Activated CD4-positive, alpha-beta memory T cell treated with anti-CD3 and anti-CD28 coated beads for 36 hours (primary cell): ENCODE measurements at regions not wholly inside any gene's neighbourhood (a gene's known extent, or its start where the extent isn't known, plus 50 kb on each side); places are given as distances from the start of the nearest gene placed in this dataset.

Experiments
- CTCF ChIA-PET: fragments of 350-600 bp; sonication (Branson Sonifier 250); formaldehyde crosslinking; loops from one replicate; lab custom pipeline; 2021; ENCODE audit warnings: antibody characterized with exemption, inconsistent platforms; lab: Charles Lee
- POLR2A ChIA-PET: fragments of 350-600 bp; sonication (Branson Sonifier 250); formaldehyde crosslinking; loops from one replicate; lab custom pipeline; 2021; ENCODE audit warnings: antibody characterized with exemption; lab: Charles Lee
- DNase-seq: peaks from one replicate; pipeline ENCODE4 v3.0.0-alpha.2; 2020
- H3K27ac Mint-ChIP-seq: one replicate; pipeline ENCODE4 v1.8.0; 2021; ENCODE audit warnings: mixed read lengths
- H3K27me3 Mint-ChIP-seq: one replicate; pipeline ENCODE4 v1.8.0; 2021; ENCODE audit warnings: mixed read lengths
- H3K36me3 Mint-ChIP-seq: one replicate; pipeline ENCODE4 v1.8.0; 2021; ENCODE audit warnings: mixed read lengths
- H3K4me1 Mint-ChIP-seq: one replicate; pipeline ENCODE4 v1.8.0; 2021; ENCODE audit warnings: low read depth, mixed read lengths
- H3K4me3 Mint-ChIP-seq: one replicate; pipeline ENCODE4 v1.8.0; 2021; ENCODE audit warnings: mild to moderate bottlenecking, mixed read lengths
- H3K9me3 Mint-ChIP-seq: one replicate; pipeline ENCODE4 v1.8.0; 2021; ENCODE audit warnings: mixed read lengths
- intact Hi-C: fragments of 100-400 bp; cut with micrococcal nuclease; formaldehyde crosslinking; loops from one replicate; pipeline ENCODE4 v1.15.1; 2023

DNA sequence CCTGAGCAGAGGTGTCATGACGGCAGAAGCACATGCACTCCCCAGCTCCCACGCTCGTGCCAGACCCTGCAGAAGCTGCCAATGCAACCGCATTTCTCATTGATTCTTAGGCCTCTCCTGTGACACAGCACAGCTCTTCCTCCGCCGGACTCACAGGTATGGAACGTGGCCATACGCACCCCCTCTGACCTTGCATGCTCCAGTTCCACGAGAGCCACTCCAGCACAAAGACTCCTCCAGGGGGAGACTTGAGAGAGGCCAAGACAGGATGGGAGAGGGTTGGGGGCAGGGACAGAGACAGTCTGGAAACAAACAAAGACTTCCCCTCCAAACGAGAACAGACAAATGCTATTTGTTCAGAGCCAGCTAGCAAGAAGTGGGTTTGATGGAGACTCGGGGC is 124.3 kb upstream of the PPP2R2D start:
- intact Hi-C loops: no loop called here
- ChIA-PET CTCF (no interaction called here), POLR2A (no interaction called here)
- Mint-ChIP-seq H3K4me3 (no peak overlapping the region), H3K4me1 (no peaks in the 10 kb centered on the region), H3K27me3 (peaks cover 4% of the 10 kb centered on the region), H3K36me3 (no peaks in the 10 kb centered on the region), H3K9me3 (peaks cover 28% of the 10 kb centered on the region), H3K27ac (no peak overlapping the region)
- DNase-seq: no peak

DNA sequence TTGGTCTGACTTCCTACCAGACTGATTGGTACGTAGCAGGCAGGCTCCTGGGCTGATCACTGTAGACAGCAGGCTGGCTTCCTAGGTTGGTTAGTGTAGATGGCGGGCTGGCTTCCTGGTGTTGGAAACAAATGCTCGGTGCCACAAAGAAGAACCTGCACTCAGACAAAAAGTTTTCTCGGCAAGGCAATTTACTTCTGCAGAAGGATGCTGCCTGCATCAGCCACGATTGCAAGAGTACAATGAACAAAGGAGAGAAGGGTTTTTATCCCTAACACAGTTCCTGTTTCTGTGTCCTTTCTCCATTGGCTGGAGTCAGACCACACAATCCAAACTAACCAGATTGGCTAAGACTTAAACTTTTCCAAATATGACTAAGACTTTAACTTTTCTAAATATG is 123.6 kb upstream of the PPP2R2D start:
- Mint-ChIP-seq H3K4me1 (no peaks in the 10 kb centered on the region), H3K27ac (no peak overlapping the region), H3K27me3 (peaks cover 5% of the 10 kb centered on the region), H3K4me3 (no peak overlapping the region), H3K9me3 (peaks cover 28% of the 10 kb centered on the region), H3K36me3 (no peaks in the 10 kb centered on the region)
- CTCF ChIA-PET: no interaction called here
- intact Hi-C loops: no loop called here
- no peak for DNase-seq
- POLR2A ChIA-PET: no interaction called here

DNA sequence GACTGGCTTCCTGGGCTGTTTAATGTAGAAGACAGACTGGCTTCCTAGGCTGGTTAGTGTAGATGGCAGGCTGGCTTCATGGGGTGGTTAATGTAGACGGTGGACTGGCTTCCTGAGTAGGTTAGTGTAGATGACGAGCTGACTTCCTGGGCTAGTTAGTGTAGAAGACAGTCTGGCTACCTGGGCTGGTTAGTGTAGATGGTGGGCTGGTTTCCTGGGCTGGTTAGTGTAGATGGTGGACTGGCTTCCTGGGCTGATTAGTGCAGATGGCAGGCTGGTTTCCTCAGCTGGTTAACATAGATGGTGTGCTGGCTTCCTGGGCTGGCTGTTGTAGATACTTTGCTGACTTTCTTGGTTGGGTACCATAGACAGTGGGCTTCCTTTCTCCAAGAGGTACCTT is 122.9 kb upstream of the PPP2R2D start:
- intact Hi-C loops: no loop called here
- ChIA-PET POLR2A (no interaction called here), CTCF (no interaction called here)
- no peak for DNase-seq
- no peaks in the 10 kb centered on the region for H3K4me1 Mint-ChIP-seq
- peaks cover 33% of the 10 kb centered on the region for H3K9me3 Mint-ChIP-seq
- H3K27me3 Mint-ChIP-seq: peaks cover 7% of the 10 kb centered on the region
- no peak overlapping the region for H3K27ac Mint-ChIP-seq
- no peak overlapping the region for H3K4me3 Mint-ChIP-seq
- no peaks in the 10 kb centered on the region for H3K36me3 Mint-ChIP-seq

DNA sequence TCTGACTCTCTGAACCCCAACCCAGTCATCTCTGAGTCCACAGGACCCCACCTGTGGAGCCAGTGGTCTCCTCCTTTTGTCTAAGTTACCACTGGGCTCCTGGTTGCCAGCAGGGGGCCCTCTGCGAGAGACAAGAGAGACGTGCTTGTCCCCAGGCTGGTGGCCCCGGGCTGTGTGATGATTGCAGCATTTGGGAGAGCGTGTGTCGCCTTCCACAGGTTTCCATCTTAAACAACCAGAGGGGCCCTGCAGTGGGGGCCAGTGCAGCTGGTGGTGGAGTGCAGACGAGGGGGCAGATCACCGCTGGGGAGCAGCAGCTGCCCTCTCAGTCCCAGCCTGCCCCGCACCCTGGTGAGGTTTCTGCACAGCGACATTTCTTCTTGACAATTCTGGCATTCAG is 122.4 kb upstream of the PPP2R2D start:
- Mint-ChIP-seq H3K9me3 (peaks cover 37% of the 10 kb centered on the region), H3K36me3 (no peaks in the 10 kb centered on the region), H3K4me1 (no peaks in the 10 kb centered on the region), H3K4me3 (no peak overlapping the region), H3K27me3 (peaks cover 7% of the 10 kb centered on the region), H3K27ac (no peak overlapping the region)
- ChIA-PET POLR2A (no interaction called here), CTCF (no interaction called here)
- intact Hi-C loops: no loop called here
- no peak for DNase-seq

DNA sequence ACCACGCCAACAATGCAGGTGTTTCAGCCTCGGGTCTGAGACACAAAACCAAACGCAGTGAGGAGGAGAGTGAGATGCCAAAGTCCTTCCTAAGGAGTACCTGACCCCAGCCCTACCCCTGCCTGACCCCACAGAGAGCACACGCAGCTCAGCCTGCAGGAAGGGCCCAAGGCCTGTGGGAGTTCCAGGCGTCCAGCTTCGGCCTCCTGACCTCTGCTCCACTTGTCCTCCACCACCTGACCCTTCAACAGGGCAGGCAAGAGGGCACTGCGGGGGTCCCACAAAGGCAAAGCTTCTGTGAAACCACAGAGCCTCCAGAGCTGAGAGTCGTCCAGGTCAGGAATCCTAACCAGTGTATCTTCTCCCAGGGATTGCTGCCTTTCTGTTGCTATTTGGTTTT is 122.0 kb upstream of the PPP2R2D start:
- Mint-ChIP-seq H3K4me1 (no peaks in the 10 kb centered on the region), H3K4me3 (no peak overlapping the region), H3K9me3 (peaks cover 39% of the 10 kb centered on the region), H3K27me3 (peaks cover 7% of the 10 kb centered on the region), H3K27ac (no peak overlapping the region), H3K36me3 (no peaks in the 10 kb centered on the region)
- intact Hi-C loops: no loop called here
- POLR2A ChIA-PET: no interaction called here
- CTCF ChIA-PET: no interaction called here
- DNase-seq: no peak

DNA sequence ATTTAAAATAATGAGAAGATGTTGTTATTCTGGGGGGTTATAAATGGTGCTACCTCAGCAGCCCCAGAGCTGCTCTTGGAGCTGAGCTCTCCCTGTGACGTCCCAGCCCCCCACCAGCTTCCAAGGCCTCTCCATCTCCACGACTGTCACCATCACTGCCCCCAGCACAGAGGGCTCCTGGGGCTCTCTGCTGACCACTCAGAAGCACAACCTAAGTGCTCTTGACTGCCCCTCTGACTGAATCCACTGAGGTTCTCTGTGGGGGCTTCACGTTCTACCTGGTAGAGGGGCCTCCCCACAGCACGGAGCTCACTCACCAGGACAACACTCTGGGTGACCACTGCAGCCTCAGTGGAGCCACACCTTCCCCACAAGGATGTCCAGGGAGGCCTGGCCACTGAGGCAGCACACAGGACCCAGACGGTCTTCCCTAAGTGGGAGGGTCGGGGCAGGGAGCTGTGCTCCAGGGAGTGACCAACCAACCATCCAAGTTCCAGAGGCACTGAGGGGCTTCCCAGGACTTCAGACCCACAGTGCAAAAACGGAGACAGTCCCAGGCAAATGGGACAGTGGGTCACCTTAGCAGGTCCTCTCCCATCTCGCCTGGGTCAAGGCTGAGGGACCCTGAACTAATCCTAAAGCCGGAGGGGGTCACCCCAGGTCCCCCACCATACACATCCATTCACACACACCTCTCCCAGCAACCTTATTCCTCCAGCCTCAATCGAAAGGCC is 121.0 kb upstream of the PPP2R2D start:
- Mint-ChIP-seq H3K36me3 (no peaks in the 10 kb centered on the region), H3K9me3 (peaks cover 39% of the 10 kb centered on the region)
- CTCF ChIA-PET: no interaction called here

DNA sequence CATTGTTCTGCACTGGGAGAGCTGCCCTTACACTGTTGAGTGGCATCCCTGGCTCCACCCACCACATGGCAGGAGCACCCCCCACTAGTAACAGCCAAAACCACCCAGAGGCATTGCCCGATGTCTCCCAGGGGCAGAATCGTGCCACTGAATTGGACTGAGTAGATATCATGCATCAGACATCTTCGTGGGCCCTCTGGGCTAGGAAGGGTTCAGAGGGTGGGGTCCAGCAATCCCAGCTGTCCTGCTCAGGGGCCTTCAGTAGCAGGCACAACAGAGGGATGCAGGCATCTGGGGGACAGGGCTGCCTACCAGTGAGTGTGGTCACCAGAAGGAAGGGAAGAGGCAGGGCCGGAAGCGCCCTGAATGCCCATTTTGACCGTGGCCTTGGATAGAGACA is 119.7 kb upstream of the PPP2R2D start:
- no peak for DNase-seq
- Mint-ChIP-seq H3K27ac (no peak overlapping the region), H3K9me3 (peaks cover 38% of the 10 kb centered on the region), H3K4me3 (no peak overlapping the region), H3K36me3 (no peaks in the 10 kb centered on the region), H3K27me3 (peaks cover 7% of the 10 kb centered on the region), H3K4me1 (no peaks in the 10 kb centered on the region)
- CTCF ChIA-PET: no interaction called here
- intact Hi-C loops: no loop called here
- POLR2A ChIA-PET: no interaction called here

More for the DNA sequence above, 121.0 kb upstream of the PPP2R2D start:
- POLR2A ChIA-PET: no interaction called here
- Mint-ChIP-seq H3K27me3 (peaks cover 7% of the 10 kb centered on the region), H3K27ac (no peak overlapping the region), H3K4me1 (no peaks in the 10 kb centered on the region), H3K4me3 (no peak overlapping the region)
- intact Hi-C loops: no loop called here
- DNase-seq: no peak

DNA sequence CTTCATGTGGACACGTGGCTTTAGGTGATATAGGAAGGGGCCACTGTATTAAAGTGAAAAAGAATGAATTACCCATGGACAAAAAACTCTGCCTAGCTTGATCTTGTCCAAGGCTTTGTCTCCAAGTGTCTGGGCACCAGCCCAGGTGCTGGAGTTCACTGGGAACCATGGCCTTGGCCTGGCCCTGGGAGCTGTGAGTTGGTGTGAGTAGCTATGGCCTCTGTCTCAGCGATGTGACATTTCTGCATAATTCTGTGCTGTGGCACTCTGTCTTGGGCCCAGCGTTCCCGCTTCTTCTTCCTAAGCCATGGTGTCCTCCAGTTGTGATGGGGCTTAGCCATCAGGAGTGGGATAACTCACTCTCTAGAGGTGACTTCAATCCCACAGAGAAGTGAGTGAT is 119.0 kb upstream of the PPP2R2D start:
- peaks cover 31% of the 10 kb centered on the region for H3K9me3 Mint-ChIP-seq
- DNase-seq: no peak
- peaks cover 7% of the 10 kb centered on the region for H3K27me3 Mint-ChIP-seq
- CTCF ChIA-PET: no interaction called here
- POLR2A ChIA-PET: no interaction called here
- H3K36me3 Mint-ChIP-seq: no peaks in the 10 kb centered on the region
- H3K4me3 Mint-ChIP-seq: no peak overlapping the region
- H3K4me1 Mint-ChIP-seq: no peaks in the 10 kb centered on the region
- H3K27ac Mint-ChIP-seq: no peak overlapping the region
- intact Hi-C loops: no loop called here

DNA sequence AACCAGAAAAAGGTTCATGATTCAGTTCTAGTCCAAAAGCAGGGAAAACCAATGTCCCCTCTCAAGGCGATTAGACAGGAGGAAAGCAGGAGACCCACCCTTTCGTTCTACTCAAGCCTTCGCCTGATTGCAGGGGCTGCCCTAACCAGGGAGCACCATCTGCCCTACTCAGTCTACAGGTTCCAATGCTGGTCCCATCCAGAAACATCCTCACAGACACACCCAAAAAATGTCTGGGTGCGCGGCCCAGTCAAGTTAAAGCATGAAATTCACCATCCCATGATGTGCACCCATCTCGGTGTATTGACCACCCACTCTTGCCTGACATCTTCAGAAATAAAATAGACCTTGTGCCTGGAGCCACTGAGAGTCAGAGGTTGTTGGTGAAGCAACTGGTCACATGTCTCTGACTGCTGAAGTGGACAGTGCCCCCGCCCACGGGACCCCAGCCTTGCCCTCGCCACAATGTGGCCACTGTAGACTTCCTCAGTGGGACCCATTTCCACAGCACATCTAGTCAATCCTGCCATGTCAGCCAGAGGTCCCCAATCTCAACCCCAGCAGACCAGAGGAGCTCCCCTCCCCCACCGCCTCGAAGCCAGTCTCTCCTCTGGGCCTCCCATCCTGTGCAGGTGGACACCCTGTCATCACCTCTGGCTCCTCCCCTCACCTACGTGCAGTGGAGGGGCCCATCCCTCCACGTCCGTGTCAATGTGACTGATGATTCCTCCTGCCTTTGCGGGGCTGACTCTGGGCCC is 116.3 kb upstream of the PPP2R2D start:
- ChIA-PET CTCF (no interaction called here), POLR2A (no interaction called here)
- Mint-ChIP-seq H3K27me3 (peaks cover 12% of the 10 kb centered on the region), H3K9me3 (peaks cover 11% of the 10 kb centered on the region), H3K27ac (no peak overlapping the region), H3K4me3 (no peak overlapping the region), H3K4me1 (no peaks in the 10 kb centered on the region), H3K36me3 (no peaks in the 10 kb centered on the region)
- no peak for DNase-seq
- intact Hi-C loops: loop anchor here (5.0 kb wide), 2 partner anchors 222 to 332 kb away; no protein-coding TSS in a partner anchor

DNA sequence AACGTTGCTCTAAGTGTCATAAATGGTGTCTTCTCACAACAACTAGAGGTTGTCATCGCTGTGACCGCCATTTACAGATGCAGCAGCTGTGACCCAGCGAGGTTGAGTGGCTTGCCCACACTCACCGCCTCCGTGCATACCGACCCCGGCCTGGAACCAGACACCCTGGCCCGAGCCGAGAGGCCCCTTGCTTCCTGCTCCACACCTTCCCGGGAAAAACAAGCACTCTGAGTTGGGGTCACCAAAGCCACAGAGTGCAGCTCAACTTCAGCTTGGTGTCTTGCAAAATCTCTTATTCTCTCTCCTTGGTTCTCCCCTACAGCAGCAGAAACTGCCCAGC is 115.7 kb upstream of the PPP2R2D start:
- H3K4me1 Mint-ChIP-seq: no peaks in the 10 kb centered on the region
- ChIA-PET POLR2A (no interaction called here), CTCF (no interaction called here)
- H3K27me3 Mint-ChIP-seq: peaks cover 12% of the 10 kb centered on the region
- no peaks in the 10 kb centered on the region for H3K36me3 Mint-ChIP-seq
- H3K4me3 Mint-ChIP-seq: no peak overlapping the region
- DNase-seq: no peak
- H3K27ac Mint-ChIP-seq: no peak overlapping the region
- peaks cover 11% of the 10 kb centered on the region for H3K9me3 Mint-ChIP-seq
- intact Hi-C loops: loop anchor here (5.0 kb wide), 2 partner anchors 223 to 333 kb away; no protein-coding TSS in a partner anchor

DNA sequence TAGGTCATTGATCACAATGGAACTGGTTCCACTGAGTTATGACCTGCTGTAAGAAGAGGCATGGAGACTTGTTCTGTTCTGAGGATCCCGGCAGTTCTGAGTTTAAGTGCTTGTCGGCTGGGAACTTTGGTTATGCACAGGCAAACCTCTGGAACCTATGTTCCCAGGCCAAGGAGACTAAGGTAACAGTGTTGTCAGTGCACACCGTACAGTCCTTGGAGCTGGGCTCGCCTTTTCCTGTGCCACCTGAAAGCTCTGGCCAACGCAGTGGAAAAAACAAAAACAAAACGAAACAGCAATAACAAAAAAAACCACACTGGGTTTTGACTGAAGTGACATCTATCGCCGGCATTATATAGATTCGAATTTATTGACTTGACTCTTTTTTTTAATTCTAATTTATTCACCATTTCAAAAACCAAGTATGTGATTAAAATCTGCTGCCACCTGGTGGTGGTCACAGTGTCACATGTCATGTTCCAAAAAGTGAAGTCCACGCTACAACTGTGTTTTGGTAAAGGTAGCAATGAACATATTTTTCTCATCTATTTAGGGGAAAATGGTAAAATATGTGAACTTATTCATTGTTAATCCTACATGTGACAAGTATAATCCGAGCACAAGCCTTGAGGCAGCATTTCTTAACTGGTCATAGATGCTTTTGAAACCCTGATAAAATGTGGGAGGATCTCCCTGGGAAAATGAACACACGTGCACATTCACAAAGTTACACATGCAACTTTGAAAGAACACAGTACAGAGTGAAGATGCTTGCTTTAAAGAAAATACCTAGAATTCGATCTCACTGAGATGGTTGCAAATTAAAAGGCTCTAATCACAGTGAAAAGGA is 113.8 kb upstream of the PPP2R2D start:
- Mint-ChIP-seq H3K9me3 (peaks cover 11% of the 10 kb centered on the region), H3K36me3 (no peaks in the 10 kb centered on the region), H3K4me3 (no peak overlapping the region), H3K4me1 (no peaks in the 10 kb centered on the region), H3K27me3 (peaks cover 14% of the 10 kb centered on the region), H3K27ac (no peak overlapping the region)
- CTCF ChIA-PET: interaction anchor here (0.7 kb wide), 1 partner anchor 666 kb away, joined by 3 read pairs; no protein-coding TSS in a partner anchor
- DNase-seq: peak; percentile 36
- POLR2A ChIA-PET: no interaction called here
- intact Hi-C loops: loop anchor here (5.0 kb wide), 2 partner anchors 225 to 335 kb away; no protein-coding TSS in a partner anchor

DNA sequence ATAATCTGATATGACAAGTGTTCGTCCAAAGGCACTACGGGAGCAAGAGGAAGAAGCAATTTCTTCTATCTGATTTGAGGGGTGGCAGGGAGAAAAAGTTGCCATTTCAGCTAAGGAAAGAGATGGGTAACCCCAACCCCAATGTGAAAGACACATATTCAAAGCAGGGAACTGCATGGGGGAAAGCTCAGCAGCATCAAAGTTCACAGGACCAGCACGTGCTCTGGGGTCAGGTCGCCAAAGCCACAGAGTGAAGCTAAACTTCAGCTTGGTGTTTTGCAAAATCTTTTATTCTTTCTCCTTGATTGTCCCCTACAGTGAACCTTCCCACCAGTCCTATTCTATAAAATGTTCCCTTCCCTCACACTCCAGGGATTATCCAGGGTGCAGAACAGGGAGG is 112.8 kb upstream of the PPP2R2D start:
- Mint-ChIP-seq H3K36me3 (no peaks in the 10 kb centered on the region), H3K9me3 (peaks cover 6% of the 10 kb centered on the region), H3K4me3 (no peak overlapping the region), H3K4me1 (no peaks in the 10 kb centered on the region), H3K27ac (no peak overlapping the region), H3K27me3 (peaks cover 13% of the 10 kb centered on the region)
- DNase-seq: no peak
- ChIA-PET CTCF (interaction anchor here (0.6 kb wide), 1 partner anchor 13 kb away, joined by 3 read pairs; no protein-coding TSS in a partner anchor), POLR2A (no interaction called here)
- intact Hi-C loops: loop anchor here (5.0 kb wide), 2 partner anchors 226 to 336 kb away; no protein-coding TSS in a partner anchor
